Epithelial cell of esophagus (primary cell): ENCODE measurements at regions not wholly inside any gene's neighbourhood (a gene's known extent, or its start where the extent isn't known, plus 50 kb on each side); places are given as distances from the start of the nearest gene placed in this dataset.

ENCODE experiments used
- DNase-seq: peaks from one replicate; pipeline ENCODE4 v3.0.0; 2010; ENCODE audit warnings: low read depth
- H3K4me3 ChIP-seq: 2 replicates; pipeline ENCODE4 v1.5.1; 2011; ENCODE audit warnings: mild to moderate bottlenecking, low read length, control low read depth
- CTCF ChIP-seq: IDR thresholded peaks from 2 replicates; pipeline ENCODE4 v1.5.1; 2011; ENCODE audit warnings: low read depth, mild to moderate bottlenecking, low read length, control low read depth, inconsistent platforms; ENCODE audit not compliant: insufficient read depth; ENCODE audit errors: missing control alignments

GRCh38 chr10:90304533-90304932, 553.3 kb downstream of the HTR7 start:
- no peak overlapping the region for H3K4me3 ChIP-seq
- DNase-seq: no peak
- no peak for TF ChIP-seq CTCF

GRCh38 chr10:90306187-90306586, 551.7 kb downstream of the HTR7 start:
- no peak overlapping the region for H3K4me3 ChIP-seq
- no peak for TF ChIP-seq CTCF
- DNase-seq: peak; percentile 30

GRCh38 chr10:90308223-90308622, 549.6 kb downstream of the HTR7 start:
- H3K4me3 ChIP-seq: no peak overlapping the region
- TF ChIP-seq CTCF: no peak
- DNase-seq: no peak

- H3K4me3 ChIP-seq: no peak overlapping the region
- no peak for TF ChIP-seq CTCF
- peak; percentile 51 for DNase-seq
These were observed 544.1 kb downstream of the HTR7 start for GRCh38 chr10:90313576-90314325.

GRCh38 chr10:90314718-90315117, 543.1 kb downstream of the HTR7 start:
- DNase-seq: no peak
- TF ChIP-seq CTCF: no peak
- no peak overlapping the region for H3K4me3 ChIP-seq

- no peak overlapping the region for H3K4me3 ChIP-seq
- no peak for TF ChIP-seq CTCF
- no peak for DNase-seq
These were observed 540.7 kb downstream of the HTR7 start for GRCh38 chr10:90317172-90317571.

GRCh38 chr10:90318659-90319058, 539.2 kb downstream of the HTR7 start:
- no peak overlapping the region for H3K4me3 ChIP-seq
- TF ChIP-seq CTCF: no peak
- peak; percentile 56 for DNase-seq
